PC-3 (cell line): ENCODE measurements at regions not wholly inside any gene's neighbourhood (a gene's known extent, or its start where the extent isn't known, plus 50 kb on each side); places are given as distances from the start of the nearest gene placed in this dataset.
A peak's percentile ranks its signal among the peaks of the same experiment; 100 is the strongest.

Experiments used
- ATAC-seq: fragments of 200-7000 bp; cut with Tn5 transposase; 2 replicates; pipeline ENCODE4 v1.9.1; 2020; ENCODE audit warnings: mild to moderate bottlenecking, moderate library complexity
- BruUV-seq: library from RNA; stranded (reverse); fragments of 400-500 nt; replicated peaks from 2 replicates; lab custom pipeline; 2021; lab: Mats Ljungman, UMichigan
- CTCF ChIA-PET: fragments of 300-600 bp; sonication (Branson Sonifier 250); formaldehyde crosslinking; loops from one replicate; lab custom pipeline; 2022; ENCODE audit warnings: antibody characterized with exemption; lab: Charles Lee
- POLR2A ChIA-PET: fragments of 300-600 bp; sonication (Branson Sonifier 250); formaldehyde crosslinking; loops from one replicate; lab custom pipeline; 2022; ENCODE audit warnings: antibody characterized with exemption; ENCODE audit not compliant: unreplicated experiment; lab: Charles Lee
- DNase-seq: peaks from one replicate; pipeline ENCODE4 v3.0.0-alpha.2; 2015
- H2AFZ ChIP-seq: fragments of 300-600 bp; sonication (generic); 2 replicates; pipeline ENCODE4 v1.6.0; 2016; ENCODE audit warnings: antibody characterized with exemption, low read length
- H3F3A ChIP-seq: fragments of 300-600 bp; sonication (generic); one replicate; pipeline ENCODE4 v1.6.0; 2017; ENCODE audit warnings: antibody characterized with exemption, low read length, control low read depth, mild to moderate bottlenecking; ENCODE audit not compliant: unreplicated experiment
- H3K27ac ChIP-seq: fragments of 300-600 bp; sonication (generic); 2 replicates; pipeline ENCODE4 v1.5.1; 2016; ENCODE audit warnings: mild to moderate bottlenecking, low read length
- H3K27me3 ChIP-seq: fragments of 300-600 bp; sonication (generic); 2 replicates; pipeline ENCODE4 v1.6.1; 2016; ENCODE audit warnings: low read length, mixed read lengths
- H3K36me3 ChIP-seq: fragments of 300-600 bp; sonication (generic); 2 replicates; pipeline ENCODE4 v1.6.1; 2016; ENCODE audit warnings: low read depth, mixed run types, low read length, mixed read lengths
- H3K4me1 ChIP-seq: fragments of 300-600 bp; sonication (generic); 2 replicates; pipeline ENCODE4 v1.5.1; 2016; ENCODE audit warnings: low read length; ENCODE audit not compliant: insufficient read depth
- H3K4me2 ChIP-seq: fragments of 300-600 bp; sonication (generic); 2 replicates; pipeline ENCODE4 v1.6.0; 2016; ENCODE audit warnings: low read length
- H3K4me3 ChIP-seq: fragments of 300-600 bp; sonication (generic); 2 replicates; pipeline ENCODE4 v1.5.1; 2016; ENCODE audit warnings: mild to moderate bottlenecking, low read length, mixed read lengths
- H3K79me2 ChIP-seq: fragments of 300-600 bp; sonication (generic); 2 replicates; pipeline ENCODE4 v1.6.1; 2017; ENCODE audit warnings: low read length, mixed read lengths
- H3K9ac ChIP-seq: fragments of 300-600 bp; sonication (generic); 2 replicates; pipeline ENCODE4 v1.6.0; 2016; ENCODE audit warnings: mild to moderate bottlenecking, low read length
- H3K9me2 ChIP-seq: fragments of 300-600 bp; sonication (generic); replicated peaks from 2 replicates; pipeline ENCODE4 v1.6.1; 2016; ENCODE audit warnings: mixed run types, low read length, mixed read lengths
- H3K9me3 ChIP-seq: fragments of 300-600 bp; sonication (generic); 2 replicates; pipeline ENCODE4 v1.6.1; 2016; ENCODE audit warnings: low read length, mixed read lengths
- H4K20me1 ChIP-seq: fragments of 300-600 bp; sonication (generic); 2 replicates; pipeline ENCODE4 v1.6.1; 2016; ENCODE audit warnings: low read length, mixed read lengths
- EZH2 ChIP-seq: fragments of 300-600 bp; sonication (generic); IDR thresholded peaks from one replicate; pipeline ENCODE4 v1.6.1; 2017; ENCODE audit warnings: antibody characterized with exemption, mild to moderate bottlenecking, low read length; ENCODE audit not compliant: unreplicated experiment
- EZH2phosphoT487 ChIP-seq: fragments of 300-600 bp; sonication (generic); IDR thresholded peaks from 2 replicates; pipeline ENCODE4 v1.6.1; 2018; ENCODE audit warnings: mild to moderate bottlenecking, antibody characterized with exemption, low read length, borderline replicate concordance
- intact Hi-C: fragments of 100-400 bp; cut with micrococcal nuclease; formaldehyde crosslinking; loops from 2 replicates; pipeline ENCODE4 v1.9.0; 2023
- TF ChIP-seq, protein P1 (sequence below): fragments of 300-600 bp; sonication (generic); conservative IDR thresholded peaks from 2 replicates; pipeline ENCODE4 v1.5.1; 2017; ENCODE audit warnings: antibody characterized with exemption, low read depth, mild to moderate bottlenecking, low read length

DNA sequence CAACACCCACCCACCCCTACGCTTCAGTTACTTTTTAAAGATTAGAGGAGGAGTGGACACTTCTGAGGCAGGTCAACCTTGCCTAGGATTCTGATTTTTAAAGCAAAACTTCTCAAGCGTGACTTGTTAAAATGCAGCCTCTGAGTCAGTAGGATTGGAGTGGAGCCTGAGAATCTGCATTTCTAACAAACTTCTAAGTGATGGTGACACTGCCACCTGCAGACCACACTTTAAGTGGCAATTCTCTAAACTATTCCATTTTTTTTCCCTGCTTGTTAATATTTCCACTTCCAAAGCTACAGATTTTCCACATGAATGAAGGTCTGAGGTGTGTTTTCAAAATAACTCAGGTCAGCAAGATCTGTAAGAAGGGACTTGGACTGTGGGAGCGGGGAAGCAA, 171.1 kb upstream of the CCDC150 start:
- BruUV-seq: no TSS peak
- ChIA-PET CTCF (no interaction called here), POLR2A (no interaction called here)
- TF ChIP-seq EZH2phosphoT487: no peak
- TF ChIP-seq, protein P1, sequence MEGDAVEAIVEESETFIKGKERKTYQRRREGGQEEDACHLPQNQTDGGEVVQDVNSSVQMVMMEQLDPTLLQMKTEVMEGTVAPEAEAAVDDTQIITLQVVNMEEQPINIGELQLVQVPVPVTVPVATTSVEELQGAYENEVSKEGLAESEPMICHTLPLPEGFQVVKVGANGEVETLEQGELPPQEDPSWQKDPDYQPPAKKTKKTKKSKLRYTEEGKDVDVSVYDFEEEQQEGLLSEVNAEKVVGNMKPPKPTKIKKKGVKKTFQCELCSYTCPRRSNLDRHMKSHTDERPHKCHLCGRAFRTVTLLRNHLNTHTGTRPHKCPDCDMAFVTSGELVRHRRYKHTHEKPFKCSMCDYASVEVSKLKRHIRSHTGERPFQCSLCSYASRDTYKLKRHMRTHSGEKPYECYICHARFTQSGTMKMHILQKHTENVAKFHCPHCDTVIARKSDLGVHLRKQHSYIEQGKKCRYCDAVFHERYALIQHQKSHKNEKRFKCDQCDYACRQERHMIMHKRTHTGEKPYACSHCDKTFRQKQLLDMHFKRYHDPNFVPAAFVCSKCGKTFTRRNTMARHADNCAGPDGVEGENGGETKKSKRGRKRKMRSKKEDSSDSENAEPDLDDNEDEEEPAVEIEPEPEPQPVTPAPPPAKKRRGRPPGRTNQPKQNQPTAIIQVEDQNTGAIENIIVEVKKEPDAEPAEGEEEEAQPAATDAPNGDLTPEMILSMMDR: peak; percentile 60
- no peaks in the 10 kb centered on the region for H3K36me3 ChIP-seq
- H3K4me1 ChIP-seq: peaks cover 9% of the 10 kb centered on the region
- no peaks in the 10 kb centered on the region for H3F3A ChIP-seq
- no peaks in the 10 kb centered on the region for H3K9me3 ChIP-seq
- no peak overlapping the region for H2AFZ ChIP-seq
- H3K4me3 ChIP-seq: no peak overlapping the region
- H4K20me1 ChIP-seq: no peaks in the 10 kb centered on the region
- H3K9ac ChIP-seq: no peak overlapping the region
- intact Hi-C loops: no loop called here
- DNase-seq (peak; percentile 23), ATAC-seq (no peak)
- no peaks in the 10 kb centered on the region for H3K79me2 ChIP-seq
- H3K27me3 ChIP-seq: no peaks in the 10 kb centered on the region
- no peaks in the 10 kb centered on the region for H3K9me2 ChIP-seq
- no peak overlapping the region for H3K4me2 ChIP-seq
- no peak overlapping the region for H3K27ac ChIP-seq

DNA sequence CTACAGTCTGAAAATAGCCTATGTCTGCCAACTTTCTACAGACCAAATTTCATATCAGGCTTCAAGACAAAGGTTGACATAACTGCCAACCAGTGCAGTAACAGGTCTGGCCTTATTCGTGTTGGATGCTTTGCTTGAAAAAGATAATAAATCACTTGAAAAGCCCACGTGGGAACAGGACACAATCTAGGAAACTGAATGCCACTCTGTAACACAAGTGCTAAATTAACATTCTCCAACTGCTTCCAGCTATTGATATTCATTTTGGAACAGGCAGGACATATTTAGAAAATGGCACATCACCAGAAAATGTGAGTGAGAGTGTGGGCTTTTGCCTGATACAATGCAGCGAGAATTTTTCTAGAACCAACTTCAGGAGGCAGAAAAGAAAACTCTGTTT, 165.9 kb upstream of the CCDC150 start:
- Histone ChIP-seq H2AFZ (no peak overlapping the region), H3K9me3 (no peaks in the 10 kb centered on the region), H3F3A (no peaks in the 10 kb centered on the region), H3K36me3 (no peaks in the 10 kb centered on the region), H3K9me2 (no peaks in the 10 kb centered on the region), H3K27me3 (no peaks in the 10 kb centered on the region), H3K4me1 (no peaks in the 10 kb centered on the region), H3K4me2 (no peak overlapping the region), H3K9ac (no peak overlapping the region), H4K20me1 (no peaks in the 10 kb centered on the region), H3K27ac (no peak overlapping the region), H3K4me3 (no peak overlapping the region), H3K79me2 (no peaks in the 10 kb centered on the region)
- POLR2A ChIA-PET: no interaction called here
- BruUV-seq: no TSS peak
- CTCF ChIA-PET: no interaction called here
- no peak for ATAC-seq
- TF ChIP-seq, protein P1: no peak
- TF ChIP-seq EZH2phosphoT487 (no peak), EZH2 (no peak)
- DNase-seq: no peak
- intact Hi-C loops: no loop called here

DNA sequence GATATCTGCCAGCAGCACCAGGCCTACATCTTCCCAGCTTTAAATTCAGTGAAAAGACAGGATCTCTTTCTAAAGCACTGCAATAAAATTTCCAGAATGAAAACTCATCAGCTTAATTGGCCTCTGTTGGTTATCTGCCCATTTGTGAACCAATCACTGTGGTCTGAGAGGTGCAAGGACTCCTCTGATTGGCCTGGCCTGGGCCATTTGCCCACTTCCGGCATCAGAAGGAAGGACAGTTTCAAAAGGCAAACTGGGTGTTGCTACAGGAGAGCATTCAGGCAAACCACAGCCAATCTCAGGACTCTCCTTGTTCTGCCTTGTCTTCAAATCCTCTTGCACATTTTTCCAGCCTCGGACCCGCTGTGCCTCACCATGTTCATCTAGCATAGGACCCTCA, 163.9 kb upstream of the CCDC150 start:
- Histone ChIP-seq H3K4me1 (no peaks in the 10 kb centered on the region), H3K4me3 (no peak overlapping the region), H3K79me2 (no peaks in the 10 kb centered on the region), H2AFZ (no peak overlapping the region), H3K27me3 (no peaks in the 10 kb centered on the region), H3K9me3 (no peaks in the 10 kb centered on the region), H3K4me2 (no peak overlapping the region), H3K27ac (no peak overlapping the region), H3K9me2 (no peaks in the 10 kb centered on the region), H3K36me3 (no peaks in the 10 kb centered on the region), H4K20me1 (no peaks in the 10 kb centered on the region), H3K9ac (no peak overlapping the region), H3F3A (no peaks in the 10 kb centered on the region)
- ATAC-seq (no peak), DNase-seq (no peak)
- TF ChIP-seq, protein P1: no peak
- TF ChIP-seq EZH2phosphoT487: no peak
- TF ChIP-seq EZH2: no peak
- no TSS peak for BruUV-seq
- ChIA-PET CTCF (no interaction called here), POLR2A (no interaction called here)
- intact Hi-C loops: no loop called here
